OCI-M2 (cell line): ENCODE measurements at regions not wholly inside any gene's neighbourhood (a gene's known extent, or its start where the extent isn't known, plus 50 kb on each side); places are given as distances from the start of the nearest gene placed in this dataset.

Experiments
- DNase-seq: peaks from one replicate; lab custom pipeline; 2025; ENCODE audit not compliant: unreplicated experiment; lab: John Stamatoyannopoulos, UW

DNA sequence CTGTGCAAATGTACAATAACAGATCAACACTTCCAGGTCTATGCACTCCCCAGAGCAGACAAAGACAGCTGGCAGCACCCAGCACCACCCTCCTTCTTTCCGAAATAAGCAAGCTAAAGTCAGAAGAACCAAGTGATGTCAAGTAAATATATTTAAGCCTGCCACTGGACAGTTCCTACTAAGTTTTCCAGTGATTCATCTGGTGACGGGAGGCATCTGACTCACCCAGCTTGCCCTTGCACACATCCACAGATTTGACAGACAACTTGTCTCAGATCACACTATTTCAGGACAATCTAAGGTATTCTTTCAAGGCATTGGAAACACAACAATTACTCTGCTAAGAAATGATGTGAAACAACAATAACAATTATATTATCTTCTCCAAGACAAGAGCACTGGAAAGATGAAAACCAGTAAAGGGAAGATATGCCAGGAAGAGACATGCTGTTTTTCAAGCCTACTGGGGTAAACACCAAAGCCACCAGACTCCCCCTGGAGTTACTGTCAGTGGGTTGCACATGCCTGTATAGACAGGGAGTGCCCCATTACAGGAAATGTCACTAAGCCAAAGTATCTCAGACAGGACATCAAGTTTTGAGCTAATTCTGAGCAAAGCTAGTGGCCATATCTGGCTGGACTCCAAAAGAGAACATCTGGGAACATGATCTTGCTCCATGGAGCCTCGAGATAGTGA lies 287.9 kb upstream of the KLHL29 start:
- no peak for DNase-seq

DNA sequence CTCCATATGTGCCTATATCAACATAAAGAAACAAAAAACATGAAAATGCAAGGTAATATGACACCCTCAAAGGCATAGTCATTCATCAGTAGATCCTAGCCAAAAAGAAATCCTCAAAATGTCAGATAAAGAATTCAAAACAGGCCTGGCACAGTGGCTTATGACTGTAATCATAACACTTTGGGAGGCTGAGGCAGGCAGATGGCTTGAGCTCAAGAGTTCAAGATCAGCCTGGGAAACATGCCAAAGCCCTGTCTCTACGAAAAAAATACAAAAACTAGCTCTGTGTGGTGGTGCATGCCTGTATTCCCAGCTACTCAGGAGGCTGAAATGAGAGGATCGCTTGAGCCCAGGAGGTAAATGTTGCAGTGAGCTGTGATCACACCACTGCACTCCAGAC lies 284.6 kb upstream of the KLHL29 start:
- no peak for DNase-seq

DNA sequence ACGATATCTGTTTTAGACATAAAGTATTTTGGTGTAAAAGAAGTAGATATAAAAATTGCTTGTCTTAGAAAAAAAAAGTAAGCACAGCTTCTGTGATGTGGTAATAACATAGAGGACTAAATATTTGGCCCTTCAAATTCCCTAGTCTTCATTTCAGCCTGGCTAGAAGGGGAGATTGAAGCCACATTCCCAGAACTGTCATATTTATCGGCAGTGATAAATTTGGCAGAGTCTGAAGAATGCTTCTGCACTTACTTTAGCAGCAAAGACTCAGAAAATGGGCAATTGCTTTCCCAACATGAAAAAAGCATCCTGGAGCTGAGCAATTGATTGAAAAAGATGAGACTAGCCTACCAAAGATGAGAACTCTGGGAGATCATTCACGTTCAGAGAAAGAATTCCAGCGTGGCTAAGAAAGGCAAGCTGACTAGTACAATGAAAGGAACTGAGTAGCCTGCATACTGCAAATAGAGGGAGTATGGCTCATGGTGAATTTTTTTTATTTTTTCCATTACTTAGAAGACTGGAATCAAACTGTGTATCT lies 278.7 kb upstream of the KLHL29 start:
- DNase-seq, result no peak

DNA sequence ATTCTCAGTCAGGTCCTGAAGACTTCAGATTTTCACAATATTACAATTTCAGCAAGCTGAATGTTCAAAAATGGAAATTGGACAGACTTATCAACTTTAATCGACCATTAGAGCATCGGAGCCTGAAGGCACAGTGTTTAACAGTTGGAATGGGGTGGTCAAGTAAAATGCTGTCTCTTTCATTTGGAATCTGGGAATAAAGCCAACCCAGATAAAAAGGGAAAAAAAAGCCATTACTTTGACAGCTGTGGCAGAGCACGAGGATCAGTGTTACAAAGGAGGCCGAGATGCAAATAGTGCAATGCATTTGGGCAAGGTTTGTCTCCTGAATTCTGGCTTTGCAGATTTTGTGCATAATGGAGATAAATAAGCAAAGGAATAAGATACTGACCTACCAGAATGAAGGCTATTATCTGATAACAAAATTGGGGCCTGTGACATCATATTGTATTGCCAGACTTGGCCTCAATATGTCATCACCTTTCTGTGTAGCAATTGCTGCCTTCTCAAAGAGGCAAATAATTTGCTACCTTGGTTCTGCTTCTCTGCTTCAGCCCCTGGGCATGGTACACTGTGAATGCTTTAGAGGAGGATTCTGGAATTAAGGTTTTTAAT lies 277.5 kb upstream of the KLHL29 start:
- no peak for DNase-seq

DNA sequence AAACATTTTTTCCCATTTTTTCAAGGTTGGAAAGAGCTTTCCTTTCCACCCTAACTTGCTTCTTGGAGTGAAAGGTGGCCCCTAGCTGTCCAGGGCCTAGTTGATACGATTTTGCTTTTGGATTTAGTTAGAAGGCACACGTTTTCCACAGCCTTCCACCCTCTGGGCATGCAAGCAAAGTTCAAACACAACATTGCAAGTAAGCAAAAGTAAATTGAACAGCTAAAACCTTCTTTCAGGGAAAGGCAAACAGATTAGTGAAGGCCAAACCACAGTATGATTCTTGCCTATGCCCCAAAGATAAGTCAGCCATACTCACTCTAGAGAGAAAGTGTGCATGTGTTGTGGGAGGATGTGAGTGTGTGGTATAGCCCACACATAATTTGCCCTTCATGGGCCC lies 273.7 kb upstream of the KLHL29 start:
- DNase-seq, result no peak

DNA sequence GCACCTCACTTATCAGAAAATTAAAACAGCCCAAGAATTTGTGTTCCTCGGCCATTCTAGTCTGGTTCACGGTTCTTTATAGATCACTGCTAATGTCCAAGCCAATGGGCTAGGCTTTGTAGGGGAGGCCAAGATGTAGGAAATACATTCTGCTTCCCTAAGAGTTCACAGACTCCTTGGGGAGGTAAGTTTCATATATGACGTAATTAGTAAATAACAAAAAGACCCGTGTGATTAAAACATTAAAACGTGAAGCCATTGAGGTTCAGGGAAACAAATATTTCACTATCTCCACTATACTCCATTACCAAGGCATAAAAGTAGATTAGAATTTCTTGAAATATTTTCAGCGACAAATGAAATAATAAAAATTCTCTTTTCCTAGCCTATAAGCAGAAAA lies 272.5 kb upstream of the KLHL29 start:
- no peak for DNase-seq

DNA sequence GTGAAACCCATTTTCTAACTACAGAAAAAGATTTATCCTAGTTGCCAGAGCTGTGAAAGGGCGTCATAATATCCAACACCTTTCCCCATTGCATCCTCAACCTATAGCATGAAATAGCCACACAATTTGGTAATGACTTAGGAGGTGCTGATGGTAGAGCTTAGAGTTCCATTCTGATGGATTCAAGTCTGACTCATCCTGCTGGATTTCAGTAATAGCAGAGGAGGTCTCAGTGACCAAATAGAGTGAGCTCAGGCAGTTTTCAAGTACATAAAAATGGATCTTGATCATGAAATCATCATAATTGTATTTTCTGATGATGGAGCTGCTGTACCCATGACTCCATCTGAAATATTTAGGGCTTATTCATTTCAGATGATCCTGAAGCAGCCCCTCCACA lies 270.7 kb upstream of the KLHL29 start:
- no peak for DNase-seq

DNA sequence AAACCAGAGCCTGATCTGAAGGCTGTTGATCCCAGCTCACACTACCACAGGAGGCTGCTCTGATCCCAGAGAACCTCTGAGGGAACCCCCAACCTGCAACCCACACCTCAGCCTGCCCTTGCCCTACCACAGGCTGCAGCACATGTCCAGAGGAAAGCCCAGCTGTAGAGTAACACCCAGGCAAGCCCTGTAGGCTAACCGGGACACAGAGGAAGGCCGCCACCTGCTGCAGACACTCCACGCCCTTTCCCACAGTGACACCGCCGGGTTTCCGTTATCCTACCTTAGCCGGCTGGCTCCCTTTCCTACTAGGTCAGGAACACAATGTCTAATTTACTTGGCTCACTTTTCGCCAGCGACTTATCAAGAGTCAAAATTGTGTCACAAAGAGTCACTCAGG lies 266.7 kb upstream of the KLHL29 start:
- DNase-seq, result no peak

DNA sequence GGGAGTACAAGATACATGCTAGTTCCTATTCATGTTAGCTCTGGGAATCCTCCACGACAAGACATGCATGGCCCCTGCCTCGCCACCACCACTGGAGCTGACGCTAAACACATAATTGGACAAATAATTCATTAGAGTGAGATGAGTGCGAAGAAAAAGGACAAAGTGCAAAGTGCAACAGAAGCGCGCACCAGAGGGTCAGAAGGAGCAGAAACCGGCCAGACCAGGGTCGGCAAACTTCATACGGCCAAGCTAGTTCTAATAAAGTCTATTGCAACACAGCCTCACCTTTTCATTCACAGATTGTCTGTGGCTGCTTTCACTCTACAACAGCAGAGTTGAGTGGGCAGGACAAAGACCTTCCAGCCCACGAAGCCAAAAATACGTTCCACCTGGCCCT lies 266.1 kb upstream of the KLHL29 start:
- DNase-seq, result no peak

DNA sequence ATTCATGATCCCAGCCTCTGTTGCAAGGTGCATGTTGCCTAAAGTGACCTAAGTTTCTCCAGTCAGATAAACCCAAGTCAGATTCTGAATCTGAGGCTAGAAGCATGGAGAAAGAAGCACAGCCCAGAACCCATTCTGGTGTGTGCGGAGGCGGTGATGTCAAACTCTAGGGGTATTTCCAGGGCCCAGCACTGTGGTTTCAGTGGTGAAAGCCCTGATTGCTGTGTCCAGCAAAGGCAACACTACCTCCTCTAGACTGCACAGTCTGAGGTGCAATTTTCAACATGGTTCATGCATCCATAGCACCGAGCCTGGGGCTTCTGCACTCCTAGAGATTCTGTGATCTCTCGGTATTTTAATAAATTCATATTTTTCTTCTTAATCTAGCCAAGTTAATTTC lies 264.8 kb upstream of the KLHL29 start:
- DNase-seq, result no peak

DNA sequence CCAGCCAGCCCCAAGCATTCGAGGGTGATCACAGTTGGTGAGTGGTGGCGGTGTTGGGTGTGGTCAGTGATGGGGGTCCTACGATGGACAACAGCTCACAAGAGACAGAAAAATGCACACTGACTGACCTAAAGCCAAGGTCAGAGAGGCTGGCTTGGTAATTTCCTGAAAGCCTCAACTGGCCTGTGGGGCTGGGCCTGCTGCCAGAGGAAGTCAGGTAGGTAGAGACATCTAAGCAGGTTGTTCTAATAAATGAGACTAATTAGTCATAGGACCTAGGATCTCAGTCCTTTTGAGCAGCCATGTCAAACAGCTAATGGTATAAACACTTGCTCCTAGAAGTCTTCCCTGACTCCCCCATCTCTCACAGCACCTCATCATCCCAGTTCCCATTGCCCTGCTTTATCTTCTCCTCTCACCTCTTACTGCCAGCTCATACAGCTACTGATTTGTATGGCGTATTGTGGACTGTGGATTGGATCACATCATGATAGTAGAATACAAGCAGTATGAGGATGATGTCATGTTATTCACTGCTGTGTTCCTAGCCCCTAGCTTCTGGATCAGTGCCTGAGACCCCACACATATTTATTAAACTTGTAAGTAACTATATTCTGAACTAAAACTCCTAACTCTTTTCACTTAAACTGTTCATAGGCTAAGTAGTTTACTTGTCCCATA lies 262.9 kb upstream of the KLHL29 start:
- DNase-seq, result no peak

DNA sequence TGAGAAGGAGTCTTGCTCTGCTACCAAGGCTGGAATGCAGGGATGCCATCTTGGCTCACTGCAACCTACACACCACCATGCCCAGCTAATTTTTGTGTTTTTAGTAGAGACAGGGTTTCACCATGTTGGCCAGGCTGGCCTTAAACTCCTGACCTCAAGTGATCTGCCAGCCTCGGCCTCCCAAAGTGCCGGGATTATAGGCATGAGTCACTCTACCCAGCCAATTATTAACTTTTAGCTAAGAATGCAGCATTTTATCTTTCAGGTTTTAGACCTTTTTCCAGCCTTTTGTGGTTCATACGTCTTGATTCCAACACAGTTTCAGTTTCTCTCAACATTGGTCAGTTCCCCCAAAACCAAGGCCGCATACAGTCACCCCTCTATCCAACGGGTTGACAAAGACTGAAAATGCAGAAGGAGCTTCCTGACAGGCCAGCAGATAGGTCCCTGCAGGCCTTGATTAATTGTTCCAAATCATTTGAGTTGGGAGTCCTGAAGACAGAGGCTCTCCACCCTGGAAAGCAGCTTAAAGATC lies 262.2 kb upstream of the KLHL29 start:
- no peak for DNase-seq

DNA sequence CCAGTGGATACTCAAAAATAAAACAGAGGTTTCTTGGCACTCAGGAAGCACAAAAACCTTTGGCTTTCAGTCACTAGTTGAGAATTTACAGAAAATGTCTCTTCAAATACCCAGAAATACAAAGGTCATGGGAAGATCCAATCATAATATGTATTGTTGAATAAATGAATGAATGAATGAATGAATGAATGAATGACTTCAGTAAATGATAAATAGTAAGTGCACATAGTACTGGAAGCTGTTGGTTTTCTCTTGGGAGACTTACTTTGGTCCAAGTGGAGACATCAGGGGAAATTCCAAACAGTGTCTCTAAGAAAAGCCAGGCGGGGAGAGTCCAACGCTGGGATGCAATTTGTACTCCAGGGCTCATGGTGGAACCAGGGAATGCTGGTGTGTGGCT lies 261.3 kb upstream of the KLHL29 start:
- DNase-seq, result no peak

DNA sequence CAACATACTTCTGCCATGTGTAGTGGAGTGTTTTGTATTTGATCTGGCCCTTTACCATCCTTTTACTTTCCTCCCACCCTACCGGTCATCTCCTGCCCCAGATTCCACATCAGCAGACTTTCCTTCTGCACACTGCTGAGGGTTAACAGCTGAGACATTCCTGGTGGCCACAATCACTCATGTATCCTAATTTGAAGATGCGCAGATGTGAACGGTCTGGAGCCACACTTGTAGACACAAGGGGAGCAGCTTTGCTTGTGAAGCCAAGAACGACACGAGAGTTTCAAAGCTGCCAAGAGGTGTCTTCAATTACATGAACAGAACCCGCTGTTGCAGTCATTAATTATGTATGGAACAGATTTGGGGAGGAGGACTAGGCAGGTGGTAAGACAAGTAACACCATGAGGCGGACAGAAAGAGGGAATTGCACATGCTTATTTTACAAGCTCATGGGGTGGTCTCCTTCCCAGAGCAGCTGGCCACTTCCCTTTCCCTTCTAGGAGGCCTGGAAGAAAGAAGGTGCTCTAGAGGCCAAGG lies 260.7 kb upstream of the KLHL29 start:
- DNase-seq, result no peak

DNA sequence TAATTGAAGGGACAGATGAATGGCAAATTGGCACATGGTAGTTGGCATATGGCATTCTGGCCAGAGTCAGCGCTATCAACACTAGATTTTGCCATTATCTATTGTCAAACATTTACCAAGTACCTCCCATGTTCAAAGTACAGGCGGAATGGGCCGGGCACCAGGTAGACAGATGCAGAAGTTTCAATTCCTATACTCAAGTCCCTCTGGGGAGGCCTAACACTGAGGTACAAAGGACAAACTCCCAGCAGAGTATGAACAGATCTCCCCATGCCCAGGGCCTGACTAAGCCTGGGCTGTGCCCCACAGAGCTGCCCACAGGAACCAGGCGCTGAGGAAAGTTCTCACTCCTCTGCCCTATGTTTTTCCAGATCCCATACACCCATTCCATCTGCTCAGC lies 257.5 kb upstream of the KLHL29 start:
- no peak for DNase-seq

DNA sequence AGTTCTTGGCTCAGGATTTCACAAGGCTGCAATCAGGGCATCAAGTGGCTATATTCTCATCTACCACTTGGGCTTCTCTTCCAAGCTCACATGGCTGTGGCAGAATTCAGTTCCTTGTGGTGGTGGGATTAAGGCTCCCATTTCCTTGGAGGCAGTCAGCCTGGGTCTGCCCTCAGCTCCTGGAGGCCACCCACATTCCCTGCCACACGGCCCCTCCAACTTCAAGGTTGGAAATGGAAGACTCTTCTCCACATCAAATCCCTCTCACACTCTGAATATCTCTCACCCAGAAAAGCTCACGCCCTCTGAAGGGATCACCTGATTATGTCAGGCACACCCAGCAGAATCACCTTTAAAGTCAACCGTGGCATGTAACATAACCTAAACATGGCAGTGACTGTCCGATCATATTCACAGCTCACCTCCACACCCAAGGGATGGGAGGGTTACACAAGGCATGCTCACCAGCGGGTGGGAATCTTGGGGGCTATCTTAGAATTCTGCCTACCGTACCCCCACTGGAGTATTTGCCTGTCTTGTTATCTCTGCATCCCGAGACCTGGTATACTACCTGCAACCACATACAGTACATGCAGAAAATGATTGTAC lies 256.2 kb upstream of the KLHL29 start:
- no peak for DNase-seq

DNA sequence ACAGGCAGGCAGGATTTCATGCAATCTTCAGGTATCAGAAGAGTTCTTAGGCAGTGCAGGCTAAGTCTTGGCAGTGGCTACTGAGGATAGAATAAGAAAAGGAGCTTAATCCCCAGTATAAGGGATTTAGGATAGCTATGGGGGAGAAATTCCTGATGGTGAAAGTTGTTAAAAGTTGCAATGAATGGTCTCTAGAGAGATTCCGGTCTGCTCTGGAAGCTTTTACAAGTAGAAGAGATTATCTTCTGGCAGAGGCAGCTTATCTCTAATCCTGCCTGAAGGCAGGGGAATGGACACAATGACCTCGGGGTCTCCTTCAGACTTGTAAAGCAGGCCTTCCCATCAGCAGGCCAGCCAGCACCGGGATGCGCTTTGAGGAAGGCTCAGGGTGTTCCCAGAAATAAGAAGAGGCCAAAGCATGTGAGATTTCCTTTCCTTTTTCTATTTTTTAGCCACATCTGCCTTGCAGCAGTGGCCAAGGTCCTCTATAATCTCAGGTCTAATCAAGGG lies 253.9 kb upstream of the KLHL29 start:
- DNase-seq, result no peak

DNA sequence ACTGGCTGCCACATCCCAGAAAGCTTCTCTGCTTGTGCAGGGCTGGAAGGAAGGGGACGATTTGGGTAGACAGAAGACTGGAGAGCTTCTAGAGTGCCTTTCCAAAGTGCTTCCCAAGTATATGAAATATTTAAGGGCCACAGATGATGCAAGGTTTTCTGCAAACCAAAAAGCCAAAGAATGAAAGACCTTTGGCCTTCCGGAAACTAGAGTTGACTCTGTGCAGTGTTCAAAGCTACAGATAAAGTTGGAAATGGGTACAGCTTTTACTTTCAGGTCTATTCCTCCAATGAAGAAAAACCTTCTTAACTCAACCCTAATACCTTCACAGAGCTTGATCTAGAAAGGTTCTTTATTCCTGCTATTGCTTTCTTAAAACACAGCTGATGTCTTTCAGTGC lies 253.0 kb upstream of the KLHL29 start:
- DNase-seq, result no peak

DNA sequence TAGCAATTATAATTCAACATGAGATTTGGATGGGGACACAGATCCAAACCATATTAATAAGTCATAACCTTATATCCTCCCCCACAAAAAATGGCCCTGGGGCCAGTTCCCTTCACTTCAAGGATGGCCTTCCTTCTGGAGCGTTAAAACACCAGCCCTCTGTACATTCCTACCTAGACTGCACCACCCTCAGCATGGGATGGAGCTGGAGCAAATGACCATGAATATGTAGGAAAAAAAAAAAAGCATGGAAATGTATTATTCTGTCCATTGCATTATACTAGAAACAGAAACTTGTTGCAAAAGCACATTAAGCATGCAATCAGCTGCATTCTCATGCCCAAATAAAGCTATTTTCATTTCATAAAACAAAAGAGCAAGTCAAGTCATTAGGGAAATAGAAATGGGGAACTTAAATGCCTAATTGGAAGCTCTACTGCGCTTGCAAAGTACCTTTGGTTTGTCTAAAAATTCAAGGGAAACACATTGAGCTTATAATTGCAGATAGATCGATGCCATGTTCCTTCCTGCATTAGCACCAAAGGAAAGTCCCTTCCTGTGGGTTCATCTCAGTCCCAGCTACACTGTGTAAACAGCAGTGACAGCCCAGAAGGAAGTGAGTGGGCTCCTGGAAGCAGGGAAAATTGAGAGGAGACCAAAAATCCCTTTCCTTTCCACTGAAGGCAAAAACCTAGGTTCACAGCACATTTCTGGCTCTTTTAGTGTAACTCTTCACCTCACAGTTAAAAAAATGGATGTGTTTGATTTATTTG lies 252.0 kb upstream of the KLHL29 start:
- no peak for DNase-seq

DNA sequence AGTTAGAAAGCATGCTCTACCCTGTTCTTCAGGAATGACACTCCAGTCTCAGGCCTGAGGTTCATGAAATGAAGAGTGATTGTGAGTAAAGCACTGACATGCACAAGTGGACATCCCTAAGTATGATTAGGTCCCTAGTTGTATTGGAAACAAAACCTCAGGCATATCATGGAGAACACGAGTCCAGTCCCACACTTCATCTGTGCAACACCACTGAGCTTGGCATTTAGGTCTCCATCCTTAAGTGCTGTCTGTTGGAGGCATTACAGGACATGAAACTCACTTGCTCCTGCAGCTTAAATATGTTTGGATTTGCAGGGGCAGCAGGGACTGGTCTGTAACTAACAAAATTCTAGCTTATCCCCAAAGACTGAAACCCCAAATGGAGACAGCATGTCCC lies 250.3 kb upstream of the KLHL29 start:
- no peak for DNase-seq
